GM23338 (cell line): ENCODE measurements at regions not wholly inside any gene's neighbourhood (a gene's known extent, or its start where the extent isn't known, plus 50 kb on each side); places are given as distances from the start of the nearest gene placed in this dataset.

Experiments used
- ATAC-seq: fragments of 200-7000 bp; cut with Tn5 transposase; 3 replicates; pipeline ENCODE4 v1.9.1; 2020
- DNase-seq: peaks from one replicate; pipeline ENCODE4 v3.0.0-alpha.2; 2015; ENCODE audit warnings: low spot score
- H2AFZ ChIP-seq: fragments of 200-600 bp; sonication (generic); 2 replicates; pipeline ENCODE4 v1.8.0; 2016; ENCODE audit warnings: antibody characterized with exemption, mild to moderate bottlenecking, moderate library complexity
- H3F3A ChIP-seq: fragments of 200-600 bp; sonication (generic); replicated peaks from 2 replicates; pipeline ENCODE4 v1.8.0; 2017; ENCODE audit warnings: antibody characterized with exemption, mixed run types, low read depth
- H3K27ac ChIP-seq: fragments of 200-600 bp; sonication (generic); 2 replicates; pipeline ENCODE4 v1.6.1; 2016; ENCODE audit warnings: low read depth
- H3K27me3 ChIP-seq: fragments of 200-600 bp; sonication (generic); 2 replicates; pipeline ENCODE4 v1.8.0; 2016; ENCODE audit warnings: mild to moderate bottlenecking, mixed run types, moderate library complexity; ENCODE audit not compliant: insufficient read depth
- H3K36me3 ChIP-seq: fragments of 200-600 bp; sonication (generic); 2 replicates; pipeline ENCODE4 v1.8.0; 2016; ENCODE audit warnings: mild to moderate bottlenecking; ENCODE audit not compliant: insufficient read depth
- H3K4me1 ChIP-seq: fragments of 200-600 bp; sonication (generic); 2 replicates; pipeline ENCODE4 v1.8.0; 2016; ENCODE audit warnings: mild to moderate bottlenecking, moderate library complexity; ENCODE audit not compliant: insufficient read depth
- H3K4me2 ChIP-seq: fragments of 200-600 bp; sonication (generic); 2 replicates; pipeline ENCODE4 v1.7.1; 2017; ENCODE audit warnings: mixed run types
- H3K4me3 ChIP-seq: fragments of 200-600 bp; sonication (generic); 2 replicates; pipeline ENCODE4 v1.6.1; 2016; ENCODE audit warnings: mixed run types
- H3K79me2 ChIP-seq: fragments of 200-600 bp; sonication (generic); replicated peaks from 2 replicates; pipeline ENCODE4 v1.8.0; 2017; ENCODE audit warnings: mild to moderate bottlenecking; ENCODE audit not compliant: insufficient read depth
- H3K9me2 ChIP-seq: fragments of 200-600 bp; sonication (generic); 2 replicates; pipeline ENCODE4 v1.8.0; 2017; ENCODE audit not compliant: insufficient read depth
- H4K20me1 ChIP-seq: fragments of 200-600 bp; sonication (generic); replicated peaks from 2 replicates; pipeline ENCODE4 v1.8.0; 2017; ENCODE audit warnings: mild to moderate bottlenecking; ENCODE audit not compliant: insufficient read depth
- H3K27ac Mint-ChIP-seq: 2 replicates; pipeline ENCODE4 v1.8.0; 2020; ENCODE audit warnings: inconsistent platforms, mild to moderate bottlenecking, moderate library complexity, mixed read lengths
- H3K27me3 Mint-ChIP-seq: 3 replicates; pipeline ENCODE4 v1.8.0; 2022; ENCODE audit warnings: low read depth, mild to moderate bottlenecking, moderate library complexity, mixed read lengths, inconsistent platforms; ENCODE audit not compliant: insufficient read depth, poor library complexity
- H3K36me3 Mint-ChIP-seq: 3 replicates; pipeline ENCODE4 v1.8.0; 2021; ENCODE audit warnings: low read depth, mild to moderate bottlenecking, inconsistent platforms, moderate library complexity, mixed read lengths
- H3K4me1 Mint-ChIP-seq: 3 replicates; pipeline ENCODE4 v1.8.0; 2020; ENCODE audit warnings: mild to moderate bottlenecking, inconsistent platforms, mixed read lengths
- H3K4me3 Mint-ChIP-seq: 3 replicates; pipeline ENCODE4 v1.8.0; 2021; ENCODE audit warnings: moderate library complexity, mild to moderate bottlenecking, inconsistent platforms, mixed read lengths
- H3K9me3 Mint-ChIP-seq: 3 replicates; pipeline ENCODE4 v1.8.0; 2020; ENCODE audit warnings: moderate library complexity, mild to moderate bottlenecking, inconsistent platforms, mixed read lengths
- EZH2 ChIP-seq: fragments of 200-600 bp; sonication (generic); IDR thresholded peaks from one replicate; pipeline ENCODE4 v1.8.0; 2017; ENCODE audit warnings: antibody characterized with exemption, mild to moderate bottlenecking, low read depth; ENCODE audit not compliant: unreplicated experiment
- JUNB ChIP-seq: IDR thresholded peaks from one replicate; pipeline ENCODE4 v1.6.1; 2016; ENCODE audit warnings: antibody characterized with exemption; ENCODE audit not compliant: unreplicated experiment
- NANOG ChIP-seq: IDR thresholded peaks from 2 replicates; pipeline ENCODE4 v1.6.1; 2016; ENCODE audit warnings: antibody characterized with exemption, borderline replicate concordance
- POLR2AphosphoS5 ChIP-seq: IDR thresholded peaks from 2 replicates; pipeline ENCODE4 v1.6.1; 2016; ENCODE audit warnings: antibody characterized with exemption, low read depth
- ZNF462 ChIP-seq: fragments of 250-450 bp; sonication (Bioruptor Pico); IDR thresholded peaks from 2 replicates; pipeline ENCODE4 v1.5.0; 2020; ENCODE audit warnings: mild to moderate bottlenecking, moderate library complexity

GRCh38 chr11:23226331-23227077 is 366.2 kb upstream of the CCDC179 start:
- no peak for ATAC-seq

More at GRCh38 chr11:23226331-23227077, 366.2 kb upstream of the CCDC179 start:
- Histone ChIP-seq H3K79me2 (no peaks in the 10 kb centered on the region), H2AFZ (no peak overlapping the region), H3K27me3 (no peaks in the 10 kb centered on the region), H4K20me1 (no peaks in the 10 kb centered on the region), H3K27ac (no peak overlapping the region), H3K9me2 (peaks cover 2% of the 10 kb centered on the region; the same call in 1 of the 2 replicates), H3F3A (no peaks in the 10 kb centered on the region), H3K4me1 (0 out of 2 replicates have a peak, but pooled peaks cover under 1% of the 10 kb centered on the region), H3K4me2 (no peak overlapping the region), H3K36me3 (no peaks in the 10 kb centered on the region), H3K4me3 (no peak overlapping the region)
- TF ChIP-seq POLR2AphosphoS5: no peak
- TF ChIP-seq EZH2: no peak
- no peak for TF ChIP-seq NANOG
- TF ChIP-seq ZNF462: no peak
- no peak for TF ChIP-seq JUNB
- Mint-ChIP-seq H3K27ac (no peak overlapping the region), H3K27me3 (no peaks in the 10 kb centered on the region), H3K4me1 (no peaks in the 10 kb centered on the region), H3K4me3 (no peak overlapping the region), H3K9me3 (no peaks in the 10 kb centered on the region), H3K36me3 (no peaks in the 10 kb centered on the region)
- no peak for DNase-seq
